GM23338 (cell line): ENCODE measurements at regions not wholly inside any gene's neighbourhood (a gene's known extent, or its start where the extent isn't known, plus 50 kb on each side); places are given as distances from the start of the nearest gene placed in this dataset.

ENCODE experiments used
- ATAC-seq: fragments of 200-7000 bp; cut with Tn5 transposase; 3 replicates; pipeline ENCODE4 v1.9.1; 2020
- DNase-seq: peaks from one replicate; pipeline ENCODE4 v3.0.0-alpha.2; 2015; ENCODE audit warnings: low spot score
- H2AFZ ChIP-seq: fragments of 200-600 bp; sonication (generic); 2 replicates; pipeline ENCODE4 v1.8.0; 2016; ENCODE audit warnings: antibody characterized with exemption, mild to moderate bottlenecking, moderate library complexity
- H3F3A ChIP-seq: fragments of 200-600 bp; sonication (generic); replicated peaks from 2 replicates; pipeline ENCODE4 v1.8.0; 2017; ENCODE audit warnings: antibody characterized with exemption, mixed run types, low read depth
- H3K27ac ChIP-seq: fragments of 200-600 bp; sonication (generic); 2 replicates; pipeline ENCODE4 v1.6.1; 2016; ENCODE audit warnings: low read depth
- H3K27me3 ChIP-seq: fragments of 200-600 bp; sonication (generic); 2 replicates; pipeline ENCODE4 v1.8.0; 2016; ENCODE audit warnings: mild to moderate bottlenecking, mixed run types, moderate library complexity; ENCODE audit not compliant: insufficient read depth
- H3K36me3 ChIP-seq: fragments of 200-600 bp; sonication (generic); 2 replicates; pipeline ENCODE4 v1.8.0; 2016; ENCODE audit warnings: mild to moderate bottlenecking; ENCODE audit not compliant: insufficient read depth
- H3K4me1 ChIP-seq: fragments of 200-600 bp; sonication (generic); 2 replicates; pipeline ENCODE4 v1.8.0; 2016; ENCODE audit warnings: mild to moderate bottlenecking, moderate library complexity; ENCODE audit not compliant: insufficient read depth
- H3K4me2 ChIP-seq: fragments of 200-600 bp; sonication (generic); 2 replicates; pipeline ENCODE4 v1.7.1; 2017; ENCODE audit warnings: mixed run types
- H3K4me3 ChIP-seq: fragments of 200-600 bp; sonication (generic); 2 replicates; pipeline ENCODE4 v1.6.1; 2016; ENCODE audit warnings: mixed run types
- H3K79me2 ChIP-seq: fragments of 200-600 bp; sonication (generic); replicated peaks from 2 replicates; pipeline ENCODE4 v1.8.0; 2017; ENCODE audit warnings: mild to moderate bottlenecking; ENCODE audit not compliant: insufficient read depth
- H3K9me2 ChIP-seq: fragments of 200-600 bp; sonication (generic); 2 replicates; pipeline ENCODE4 v1.8.0; 2017; ENCODE audit not compliant: insufficient read depth
- H4K20me1 ChIP-seq: fragments of 200-600 bp; sonication (generic); replicated peaks from 2 replicates; pipeline ENCODE4 v1.8.0; 2017; ENCODE audit warnings: mild to moderate bottlenecking; ENCODE audit not compliant: insufficient read depth
- H3K27ac Mint-ChIP-seq: 2 replicates; pipeline ENCODE4 v1.8.0; 2020; ENCODE audit warnings: inconsistent platforms, mild to moderate bottlenecking, moderate library complexity, mixed read lengths
- H3K27me3 Mint-ChIP-seq: 3 replicates; pipeline ENCODE4 v1.8.0; 2022; ENCODE audit warnings: low read depth, mild to moderate bottlenecking, moderate library complexity, mixed read lengths, inconsistent platforms; ENCODE audit not compliant: insufficient read depth, poor library complexity
- H3K36me3 Mint-ChIP-seq: 3 replicates; pipeline ENCODE4 v1.8.0; 2021; ENCODE audit warnings: low read depth, mild to moderate bottlenecking, inconsistent platforms, moderate library complexity, mixed read lengths
- H3K4me1 Mint-ChIP-seq: 3 replicates; pipeline ENCODE4 v1.8.0; 2020; ENCODE audit warnings: mild to moderate bottlenecking, inconsistent platforms, mixed read lengths
- H3K4me3 Mint-ChIP-seq: 3 replicates; pipeline ENCODE4 v1.8.0; 2021; ENCODE audit warnings: moderate library complexity, mild to moderate bottlenecking, inconsistent platforms, mixed read lengths
- H3K9me3 Mint-ChIP-seq: 3 replicates; pipeline ENCODE4 v1.8.0; 2020; ENCODE audit warnings: moderate library complexity, mild to moderate bottlenecking, inconsistent platforms, mixed read lengths
- CREB1 ChIP-seq: fragments of 250-450 bp; sonication (Bioruptor Pico); IDR thresholded peaks from 2 replicates; pipeline ENCODE4 v1.5.0; 2020; ENCODE audit warnings: low read depth, mild to moderate bottlenecking, moderate library complexity
- EZH2 ChIP-seq: fragments of 200-600 bp; sonication (generic); IDR thresholded peaks from one replicate; pipeline ENCODE4 v1.8.0; 2017; ENCODE audit warnings: antibody characterized with exemption, mild to moderate bottlenecking, low read depth; ENCODE audit not compliant: unreplicated experiment
- EZH2phosphoT487 ChIP-seq: fragments of 200-600 bp; sonication (generic); IDR thresholded peaks from one replicate; pipeline ENCODE4 v1.8.1; 2018; ENCODE audit warnings: antibody characterized with exemption; ENCODE audit not compliant: unreplicated experiment
- JUNB ChIP-seq: IDR thresholded peaks from one replicate; pipeline ENCODE4 v1.6.1; 2016; ENCODE audit warnings: antibody characterized with exemption; ENCODE audit not compliant: unreplicated experiment
- NANOG ChIP-seq: IDR thresholded peaks from 2 replicates; pipeline ENCODE4 v1.6.1; 2016; ENCODE audit warnings: antibody characterized with exemption, borderline replicate concordance
- POLR2AphosphoS5 ChIP-seq: IDR thresholded peaks from 2 replicates; pipeline ENCODE4 v1.6.1; 2016; ENCODE audit warnings: antibody characterized with exemption, low read depth
- STAT1 ChIP-seq: IDR thresholded peaks from one replicate; pipeline ENCODE4 v1.6.1; 2016; ENCODE audit warnings: antibody characterized with exemption; ENCODE audit not compliant: unreplicated experiment
- ZNF114 ChIP-seq: fragments of 250-450 bp; sonication (Bioruptor Pico); IDR thresholded peaks from 2 replicates; pipeline ENCODE4 v1.5.0; 2020; ENCODE audit warnings: mild to moderate bottlenecking, moderate library complexity
- ZNF331 ChIP-seq: fragments of 250-450 bp; sonication (Bioruptor Pico); IDR thresholded peaks from 2 replicates; pipeline ENCODE4 v1.5.0; 2020; ENCODE audit warnings: low read depth, mild to moderate bottlenecking, moderate library complexity
- TF ChIP-seq, protein P1 (sequence below): IDR thresholded peaks from one replicate; pipeline ENCODE4 v1.6.1; 2018; ENCODE audit warnings: antibody characterized with exemption; ENCODE audit not compliant: unreplicated experiment
- TF ChIP-seq, protein P2 (sequence below), 2 experiments: fragments of 200-600 bp in 1 of 2; sonication (generic) in 1 of 2; conservative IDR thresholded peaks; 2 replicates each; pipeline versions ENCODE4 v1.5.1 to v1.6.1; 2016 to 2017; ENCODE audit warnings: antibody characterized with exemption in 2 of 2, low read depth in 2 of 2, mild to moderate bottlenecking in 2 of 2, moderate library complexity in 1 of 2
- TF ChIP-seq, protein P3 (sequence below): IDR thresholded peaks from 2 replicates; pipeline ENCODE4 v1.6.1; 2016; ENCODE audit warnings: antibody characterized with exemption

DNA sequence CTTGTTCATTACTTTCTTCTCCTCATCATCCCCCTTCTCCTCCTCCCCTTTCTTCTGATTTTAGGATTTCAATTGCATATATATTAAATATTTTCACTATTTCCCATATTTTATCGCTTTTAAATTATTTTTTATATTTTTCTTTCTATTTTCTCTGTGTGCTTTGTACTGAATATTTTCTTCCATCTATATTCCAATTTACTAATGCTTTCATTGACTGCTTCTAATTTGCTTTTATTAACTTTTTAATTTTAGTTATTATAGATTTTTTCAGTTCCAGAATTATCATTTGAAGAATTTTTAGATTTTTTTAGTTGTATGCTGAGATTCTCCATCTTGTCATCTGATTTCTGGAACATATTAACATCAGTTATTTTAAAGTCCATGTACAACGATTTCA lies 83.2 kb upstream of the ST3GAL6 start:
- TF ChIP-seq, protein P1, sequence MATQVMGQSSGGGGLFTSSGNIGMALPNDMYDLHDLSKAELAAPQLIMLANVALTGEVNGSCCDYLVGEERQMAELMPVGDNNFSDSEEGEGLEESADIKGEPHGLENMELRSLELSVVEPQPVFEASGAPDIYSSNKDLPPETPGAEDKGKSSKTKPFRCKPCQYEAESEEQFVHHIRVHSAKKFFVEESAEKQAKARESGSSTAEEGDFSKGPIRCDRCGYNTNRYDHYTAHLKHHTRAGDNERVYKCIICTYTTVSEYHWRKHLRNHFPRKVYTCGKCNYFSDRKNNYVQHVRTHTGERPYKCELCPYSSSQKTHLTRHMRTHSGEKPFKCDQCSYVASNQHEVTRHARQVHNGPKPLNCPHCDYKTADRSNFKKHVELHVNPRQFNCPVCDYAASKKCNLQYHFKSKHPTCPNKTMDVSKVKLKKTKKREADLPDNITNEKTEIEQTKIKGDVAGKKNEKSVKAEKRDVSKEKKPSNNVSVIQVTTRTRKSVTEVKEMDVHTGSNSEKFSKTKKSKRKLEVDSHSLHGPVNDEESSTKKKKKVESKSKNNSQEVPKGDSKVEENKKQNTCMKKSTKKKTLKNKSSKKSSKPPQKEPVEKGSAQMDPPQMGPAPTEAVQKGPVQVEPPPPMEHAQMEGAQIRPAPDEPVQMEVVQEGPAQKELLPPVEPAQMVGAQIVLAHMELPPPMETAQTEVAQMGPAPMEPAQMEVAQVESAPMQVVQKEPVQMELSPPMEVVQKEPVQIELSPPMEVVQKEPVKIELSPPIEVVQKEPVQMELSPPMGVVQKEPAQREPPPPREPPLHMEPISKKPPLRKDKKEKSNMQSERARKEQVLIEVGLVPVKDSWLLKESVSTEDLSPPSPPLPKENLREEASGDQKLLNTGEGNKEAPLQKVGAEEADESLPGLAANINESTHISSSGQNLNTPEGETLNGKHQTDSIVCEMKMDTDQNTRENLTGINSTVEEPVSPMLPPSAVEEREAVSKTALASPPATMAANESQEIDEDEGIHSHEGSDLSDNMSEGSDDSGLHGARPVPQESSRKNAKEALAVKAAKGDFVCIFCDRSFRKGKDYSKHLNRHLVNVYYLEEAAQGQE = no peak
- TF ChIP-seq POLR2AphosphoS5 = no peak
- TF ChIP-seq NANOG = no peak
- no peak for TF ChIP-seq EZH2
- TF ChIP-seq ZNF331 = no peak
- TF ChIP-seq STAT1 = no peak
- TF ChIP-seq JUNB = no peak
- TF ChIP-seq EZH2phosphoT487 = no peak
- TF ChIP-seq, protein P2, sequence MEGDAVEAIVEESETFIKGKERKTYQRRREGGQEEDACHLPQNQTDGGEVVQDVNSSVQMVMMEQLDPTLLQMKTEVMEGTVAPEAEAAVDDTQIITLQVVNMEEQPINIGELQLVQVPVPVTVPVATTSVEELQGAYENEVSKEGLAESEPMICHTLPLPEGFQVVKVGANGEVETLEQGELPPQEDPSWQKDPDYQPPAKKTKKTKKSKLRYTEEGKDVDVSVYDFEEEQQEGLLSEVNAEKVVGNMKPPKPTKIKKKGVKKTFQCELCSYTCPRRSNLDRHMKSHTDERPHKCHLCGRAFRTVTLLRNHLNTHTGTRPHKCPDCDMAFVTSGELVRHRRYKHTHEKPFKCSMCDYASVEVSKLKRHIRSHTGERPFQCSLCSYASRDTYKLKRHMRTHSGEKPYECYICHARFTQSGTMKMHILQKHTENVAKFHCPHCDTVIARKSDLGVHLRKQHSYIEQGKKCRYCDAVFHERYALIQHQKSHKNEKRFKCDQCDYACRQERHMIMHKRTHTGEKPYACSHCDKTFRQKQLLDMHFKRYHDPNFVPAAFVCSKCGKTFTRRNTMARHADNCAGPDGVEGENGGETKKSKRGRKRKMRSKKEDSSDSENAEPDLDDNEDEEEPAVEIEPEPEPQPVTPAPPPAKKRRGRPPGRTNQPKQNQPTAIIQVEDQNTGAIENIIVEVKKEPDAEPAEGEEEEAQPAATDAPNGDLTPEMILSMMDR (conservative IDR thresholded peaks at IDR 0.05; ENCODE audit: low read depth in 2 of 2) = no peak
- no peak for TF ChIP-seq CREB1 (CRISPR knock-in tag)
- H4K20me1 ChIP-seq = no peaks in the 10 kb centered on the region
- Mint-ChIP-seq H3K4me3 (no peak overlapping the region), H3K9me3 (no peaks in the 10 kb centered on the region), H3K27me3 (peaks cover 3% of the 10 kb centered on the region), H3K36me3 (no peaks in the 10 kb centered on the region), H3K27ac (no peak overlapping the region), H3K4me1 (no peaks in the 10 kb centered on the region)
- no peaks in the 10 kb centered on the region for H3K79me2 ChIP-seq
- H3K9me2 ChIP-seq = no peaks in the 10 kb centered on the region
- ATAC-seq (no peak), DNase-seq (no peak)
- H3K4me3 ChIP-seq = no peak overlapping the region
- no peak overlapping the region for H2AFZ ChIP-seq
- no peaks in the 10 kb centered on the region for H3K36me3 ChIP-seq
- H3K27ac ChIP-seq = no peak overlapping the region
- no peaks in the 10 kb centered on the region for H3F3A ChIP-seq
- H3K4me2 ChIP-seq = no peak overlapping the region
- no peaks in the 10 kb centered on the region for H3K27me3 ChIP-seq
- H3K4me1 ChIP-seq = no peaks in the 10 kb centered on the region

DNA sequence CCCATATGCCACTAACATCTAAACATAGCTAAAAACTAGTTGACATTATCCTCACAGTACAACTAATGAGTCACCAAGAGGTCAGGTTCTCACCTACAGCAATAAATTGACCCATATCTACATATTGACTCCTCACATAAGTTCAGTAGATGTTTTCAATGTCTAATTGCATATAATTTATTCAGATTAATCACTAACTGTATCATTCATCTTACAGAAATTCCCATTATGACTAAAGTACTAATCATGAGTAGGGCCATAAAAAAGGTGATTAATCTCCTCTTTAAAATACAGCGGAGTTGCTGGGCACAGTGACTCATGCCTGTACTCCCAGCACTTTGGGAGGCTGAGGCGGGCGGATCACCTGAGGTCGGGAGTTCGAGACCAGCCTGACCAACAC lies 82.4 kb upstream of the ST3GAL6 start:
- H3K36me3 ChIP-seq = no peaks in the 10 kb centered on the region
- peaks cover 3% of the 10 kb centered on the region for H3K27me3 Mint-ChIP-seq
- H3K27ac ChIP-seq = no peak overlapping the region
- no peaks in the 10 kb centered on the region for H4K20me1 ChIP-seq
- DNase-seq = no peak
- no peaks in the 10 kb centered on the region for H3K79me2 ChIP-seq
- no peak overlapping the region for H3K4me3 ChIP-seq
- H3K27ac Mint-ChIP-seq = no peak overlapping the region
- no peaks in the 10 kb centered on the region for H3K36me3 Mint-ChIP-seq
- no peak for ATAC-seq
- no peaks in the 10 kb centered on the region for H3F3A ChIP-seq
- H3K4me1 ChIP-seq = no peaks in the 10 kb centered on the region
- TF ChIP-seq CREB1 (CRISPR knock-in tag) (no peak), POLR2AphosphoS5 (no peak), ZNF114 (no peak), NANOG (no peak)
- TF ChIP-seq, protein P3, sequence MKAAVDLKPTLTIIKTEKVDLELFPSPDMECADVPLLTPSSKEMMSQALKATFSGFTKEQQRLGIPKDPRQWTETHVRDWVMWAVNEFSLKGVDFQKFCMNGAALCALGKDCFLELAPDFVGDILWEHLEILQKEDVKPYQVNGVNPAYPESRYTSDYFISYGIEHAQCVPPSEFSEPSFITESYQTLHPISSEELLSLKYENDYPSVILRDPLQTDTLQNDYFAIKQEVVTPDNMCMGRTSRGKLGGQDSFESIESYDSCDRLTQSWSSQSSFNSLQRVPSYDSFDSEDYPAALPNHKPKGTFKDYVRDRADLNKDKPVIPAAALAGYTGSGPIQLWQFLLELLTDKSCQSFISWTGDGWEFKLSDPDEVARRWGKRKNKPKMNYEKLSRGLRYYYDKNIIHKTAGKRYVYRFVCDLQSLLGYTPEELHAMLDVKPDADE = no peak
- TF ChIP-seq, protein P1 = no peak
- H3K9me2 ChIP-seq = no peaks in the 10 kb centered on the region
- no peak overlapping the region for H3K4me3 Mint-ChIP-seq
- H3K4me2 ChIP-seq = no peak overlapping the region
- no peak overlapping the region for H2AFZ ChIP-seq
- H3K9me3 Mint-ChIP-seq = no peaks in the 10 kb centered on the region
- no peaks in the 10 kb centered on the region for H3K4me1 Mint-ChIP-seq
- H3K27me3 ChIP-seq = no peaks in the 10 kb centered on the region
